Prostate gland (tissue), 2 donors: ENCODE measurements at regions not wholly inside any gene's neighbourhood (a gene's known extent, or its start where the extent isn't known, plus 50 kb on each side); places are given as distances from the start of the nearest gene placed in this dataset.

Experiments used
- POLR2A ChIP-seq: fragments of 450-650 bp; IDR thresholded peaks from one replicate; pipeline ENCODE4 v1.6.1; 2016; ENCODE audit warnings: antibody characterized with exemption, mild to moderate bottlenecking
- POLR2AphosphoS5 ChIP-seq: sonication (generic); formaldehyde crosslinking; IDR thresholded peaks from one replicate; pipeline ENCODE4 v1.6.1; 2017; ENCODE audit warnings: antibody characterized with exemption
- TF ChIP-seq, protein P1 (sequence below), 4 experiments: fragments of 200-600 bp in 2 of 4; fragments of 450-650 bp in 2 of 4; sonication (generic) in 2 of 4; IDR thresholded peaks; 1 replicate in 3 of 4; 2 replicates in 1 of 4; pipeline ENCODE4 v1.5.1; 2016 to 2019; ENCODE audit warnings: antibody characterized with exemption in 4 of 4, mild to moderate bottlenecking in 2 of 4, moderate library complexity in 2 of 4

DNA sequence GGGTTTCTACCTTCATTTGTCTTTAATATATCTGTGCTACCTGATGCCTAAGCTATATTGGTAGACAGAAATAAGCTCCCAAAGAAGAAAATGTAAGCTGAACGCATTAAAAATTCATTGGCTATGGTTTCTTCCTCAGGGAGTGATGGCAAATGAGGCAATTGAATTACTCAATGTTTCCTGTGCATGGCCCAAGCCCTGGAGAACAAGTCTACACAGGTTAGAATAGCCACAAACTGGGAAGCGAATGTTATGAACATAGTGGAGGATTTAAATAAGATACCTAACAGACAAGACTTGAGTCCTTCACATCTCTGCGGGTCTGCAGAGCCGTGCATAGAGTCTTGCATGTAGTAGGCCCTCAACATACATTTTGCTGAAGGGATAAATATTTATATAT, 350.3 kb downstream of the RWDD3 start:
- TF ChIP-seq POLR2A (no peak), POLR2AphosphoS5 (no peak)
- TF ChIP-seq, protein P1, sequence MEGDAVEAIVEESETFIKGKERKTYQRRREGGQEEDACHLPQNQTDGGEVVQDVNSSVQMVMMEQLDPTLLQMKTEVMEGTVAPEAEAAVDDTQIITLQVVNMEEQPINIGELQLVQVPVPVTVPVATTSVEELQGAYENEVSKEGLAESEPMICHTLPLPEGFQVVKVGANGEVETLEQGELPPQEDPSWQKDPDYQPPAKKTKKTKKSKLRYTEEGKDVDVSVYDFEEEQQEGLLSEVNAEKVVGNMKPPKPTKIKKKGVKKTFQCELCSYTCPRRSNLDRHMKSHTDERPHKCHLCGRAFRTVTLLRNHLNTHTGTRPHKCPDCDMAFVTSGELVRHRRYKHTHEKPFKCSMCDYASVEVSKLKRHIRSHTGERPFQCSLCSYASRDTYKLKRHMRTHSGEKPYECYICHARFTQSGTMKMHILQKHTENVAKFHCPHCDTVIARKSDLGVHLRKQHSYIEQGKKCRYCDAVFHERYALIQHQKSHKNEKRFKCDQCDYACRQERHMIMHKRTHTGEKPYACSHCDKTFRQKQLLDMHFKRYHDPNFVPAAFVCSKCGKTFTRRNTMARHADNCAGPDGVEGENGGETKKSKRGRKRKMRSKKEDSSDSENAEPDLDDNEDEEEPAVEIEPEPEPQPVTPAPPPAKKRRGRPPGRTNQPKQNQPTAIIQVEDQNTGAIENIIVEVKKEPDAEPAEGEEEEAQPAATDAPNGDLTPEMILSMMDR (IDR thresholded peaks at IDR 0.05): no peak
